Thoracic aorta (tissue), 2 donors: ENCODE measurements at regions not wholly inside any gene's neighbourhood (a gene's known extent, or its start where the extent isn't known, plus 50 kb on each side); places are given as distances from the start of the nearest gene placed in this dataset.

Source experiments
- ATAC-seq: fragments of 150-250 bp; one replicate; pipeline ENCODE4 v1.8.0; 2017; ENCODE audit warnings: low read depth; ENCODE audit not compliant: insufficient number of reproducible peaks, low FRiP score
- DNase-seq: peaks from one replicate; pipeline ENCODE4 v3.0.0-alpha.2; 2020; ENCODE audit warnings: low spot score
- H3K27ac ChIP-seq, 2 donors: fragments of 200-600 bp; sonication (generic); 1 replicate in 1 of 2; 2 replicates in 1 of 2; pipeline ENCODE4 v1.5.1; 2016; ENCODE audit warnings: mild to moderate bottlenecking in 2 of 2, moderate library complexity in 2 of 2
- H3K27me3 ChIP-seq: fragments of 200-600 bp; sonication (generic); replicated peaks from 2 replicates; pipeline ENCODE4 v1.6.0; 2016; ENCODE audit warnings: mild to moderate bottlenecking; ENCODE audit not compliant: insufficient read depth
- H3K36me3 ChIP-seq: fragments of 200-600 bp; sonication (generic); one replicate; pipeline ENCODE4 v1.5.1; 2016
- H3K4me1 ChIP-seq, 2 donors: fragments of 200-600 bp; sonication (generic); 1 replicate in 1 of 2; 2 replicates in 1 of 2; pipeline versions ENCODE4 v1.5.1 to v1.6.0; 2016; ENCODE audit warnings: low read depth in 2 of 2, mild to moderate bottlenecking in 1 of 2; ENCODE audit not compliant: control insufficient read depth in 1 of 2
- H3K4me3 ChIP-seq: fragments of 200-600 bp; sonication (generic); 2 replicates; pipeline ENCODE4 v1.5.1; 2016; ENCODE audit warnings: mild to moderate bottlenecking
- H3K9me3 ChIP-seq: fragments of 200-600 bp; sonication (generic); 2 replicates; pipeline ENCODE4 v1.5.1; 2016
- CTCF ChIP-seq: fragments of 200-600 bp; sonication (generic); IDR thresholded peaks from one replicate; pipeline ENCODE4 v1.5.1; 2019; ENCODE audit warnings: antibody characterized with exemption

- Histone ChIP-seq H3K9me3 (no peaks in the 10 kb centered on the region), H3K27me3 (no peaks in the 10 kb centered on the region), H3K4me1 (no peaks in the 10 kb centered on the region), H3K36me3 (no peaks in the 10 kb centered on the region), H3K27ac (no peak overlapping the region), H3K4me3 (no peak overlapping the region)
- DNase-seq (no peak), ATAC-seq (no peak)
- no peak for TF ChIP-seq CTCF
These were observed 132.0 kb upstream of the ZC3H11B start for GRCh38 chr1:219744652-219745469.

GRCh38 chr1:219741011-219741970 is 128.4 kb upstream of the ZC3H11B start:
- Histone ChIP-seq H3K9me3 (no peaks in the 10 kb centered on the region), H3K27me3 (no peaks in the 10 kb centered on the region), H3K4me1 (no peaks in the 10 kb centered on the region), H3K4me3 (no peak overlapping the region), H3K27ac (no peak overlapping the region), H3K36me3 (no peaks in the 10 kb centered on the region)
- no peak for TF ChIP-seq CTCF
- ATAC-seq (no peak), DNase-seq (no peak)

- DNase-seq (no peak), ATAC-seq (no peak)
- no peak for TF ChIP-seq CTCF
These were observed 120.7 kb upstream of the ZC3H11B start for GRCh38 chr1:219733511-219734174.

GRCh38 chr1:219732814-219733491 is 120.0 kb upstream of the ZC3H11B start:
- no peaks in the 10 kb centered on the region for H3K4me1 ChIP-seq

More at GRCh38 chr1:219733511-219734174, 120.7 kb upstream of the ZC3H11B start:
- Histone ChIP-seq H3K27ac (no peak overlapping the region), H3K4me1 (no peaks in the 10 kb centered on the region), H3K36me3 (no peaks in the 10 kb centered on the region), H3K4me3 (no peak overlapping the region), H3K9me3 (no peaks in the 10 kb centered on the region), H3K27me3 (no peaks in the 10 kb centered on the region)

More at GRCh38 chr1:219732814-219733491, 120.0 kb upstream of the ZC3H11B start:
- Histone ChIP-seq H3K4me3 (no peak overlapping the region), H3K36me3 (no peaks in the 10 kb centered on the region), H3K27ac (no peak overlapping the region), H3K27me3 (no peaks in the 10 kb centered on the region), H3K9me3 (no peaks in the 10 kb centered on the region)
- no peak for DNase-seq
- no peak for TF ChIP-seq CTCF
- no peak for ATAC-seq
